GM20000 (cell line): ENCODE measurements at regions not wholly inside any gene's neighbourhood (a gene's known extent, or its start where the extent isn't known, plus 50 kb on each side); places are given as distances from the start of the nearest gene placed in this dataset.

ENCODE experiments used
- DNase-seq: peaks from one replicate; pipeline ENCODE4 v3.0.0; 2012; ENCODE audit warnings: low spot score
- CTCF ChIP-seq: IDR thresholded peaks from 2 replicates; pipeline ENCODE4 v1.5.1; 2012; ENCODE audit warnings: mild to moderate bottlenecking, control low read depth; ENCODE audit errors: extremely low read depth, missing control alignments

GRCh38 chr18:53909668-53910067 is 314.8 kb downstream of the MBD2 start:
- peak; percentile 47 for DNase-seq
- TF ChIP-seq CTCF = no peak

DNA sequence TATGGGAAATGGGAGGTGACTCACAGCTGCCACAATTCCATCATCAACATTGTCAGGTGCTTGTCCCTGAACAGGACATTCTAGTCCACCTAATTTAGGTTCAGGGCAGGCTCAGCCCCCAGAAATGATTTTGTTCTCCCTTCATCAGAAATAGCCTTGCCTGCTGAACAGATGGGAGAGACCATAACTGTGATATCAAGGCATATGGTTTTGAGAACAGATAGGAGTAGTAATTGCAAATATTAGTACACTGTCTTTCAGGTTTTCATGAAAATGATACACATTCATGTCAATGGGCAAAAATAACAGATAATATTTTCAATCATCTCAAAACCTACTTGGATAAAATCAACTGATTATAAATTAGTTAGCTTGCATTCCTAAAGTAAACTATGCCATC is 316.5 kb downstream of the MBD2 start:
- TF ChIP-seq CTCF = no peak
- DNase-seq = no peak

GRCh38 chr18:53906681-53907080 is 317.8 kb downstream of the MBD2 start:
- DNase-seq = no peak
- no peak for TF ChIP-seq CTCF

GRCh38 chr18:53894675-53895442 is 329.6 kb downstream of the MBD2 start:
- no peak for DNase-seq
- TF ChIP-seq CTCF = no peak

- no peak for DNase-seq
- no peak for TF ChIP-seq CTCF
Observed at GRCh38 chr18:53887447-53887846, 337.0 kb downstream of the MBD2 start.

GRCh38 chr18:53886058-53886457 is 338.4 kb downstream of the MBD2 start:
- DNase-seq = no peak
- TF ChIP-seq CTCF = no peak

DNA sequence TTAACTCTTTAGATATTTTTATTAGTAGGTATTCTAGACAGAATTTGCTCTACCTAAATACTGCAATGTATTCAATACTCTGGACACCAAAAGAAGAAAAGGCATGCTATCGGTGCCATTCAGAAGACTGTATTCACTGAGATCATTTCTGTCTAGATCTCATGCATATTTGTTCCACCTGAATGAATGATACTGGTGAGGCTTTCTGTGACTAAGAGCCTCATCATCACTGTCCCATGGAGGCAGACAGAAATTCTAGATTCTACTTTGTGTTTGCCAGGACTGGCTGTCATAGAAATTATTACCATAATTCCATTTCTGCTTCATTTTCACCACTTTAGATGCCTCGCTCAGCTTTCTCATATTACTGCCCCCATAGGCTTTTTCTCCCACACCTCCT is 340.7 kb downstream of the MBD2 start:
- TF ChIP-seq CTCF = no peak
- DNase-seq = no peak
